ENCODE measurements at regions not wholly inside any gene's neighbourhood (a gene's known extent, or its start where the extent isn't known, plus 50 kb on each side); places are given as distances from the start of the nearest gene placed in this dataset.

DNA sequence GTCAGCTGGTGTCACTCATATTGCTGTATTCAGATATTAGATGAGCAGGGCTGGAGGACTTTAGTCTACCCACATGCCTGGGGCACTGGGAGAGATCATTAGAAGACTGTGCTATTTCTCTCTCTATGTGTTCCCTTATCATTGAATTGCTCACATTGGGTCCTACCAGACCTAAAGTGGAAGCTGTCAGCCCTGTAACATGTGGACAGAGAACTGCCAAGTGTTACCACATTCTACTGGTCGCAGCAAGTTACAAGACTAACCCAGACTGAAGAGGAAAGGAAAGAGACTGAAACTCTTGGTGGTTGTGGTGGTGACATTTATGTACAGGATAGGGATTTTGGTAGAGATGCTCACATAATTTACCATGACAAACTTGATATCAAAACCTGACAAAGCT is 627.1 kb upstream of the FZD8 start:
- TF ChIP-seq CTCF (IDR thresholded peaks at IDR 0.05; ENCODE audit: control insufficient read depth, insufficient read depth, low read depth, low read length, missing control alignments): no peak
- H3K4me3 ChIP-seq (ENCODE audit: control insufficient read depth, low read depth, low read length): no peak overlapping the region
- DNase-seq (ENCODE audit: low read depth): no peak

DNA sequence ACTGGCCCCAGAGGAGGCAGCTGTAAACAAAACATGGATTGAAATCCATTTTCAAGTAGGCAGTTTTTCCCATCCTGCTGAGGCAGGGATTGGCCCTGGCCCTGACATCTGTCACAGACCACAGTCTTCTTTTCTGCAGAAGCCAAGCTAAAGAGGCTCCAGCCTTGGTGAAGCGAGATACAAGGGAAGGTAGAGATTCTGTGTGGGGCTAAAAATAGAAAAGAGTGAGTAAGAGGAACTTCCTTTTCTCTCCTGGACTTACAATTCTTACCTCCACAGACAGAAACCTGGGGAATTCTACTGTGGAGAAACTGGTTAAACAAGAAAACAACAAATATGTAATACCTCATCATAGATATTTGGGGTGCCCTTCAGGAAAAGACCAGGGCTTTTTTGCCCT is 624.8 kb upstream of the FZD8 start:
- TF ChIP-seq CTCF (IDR thresholded peaks at IDR 0.05; ENCODE audit: control insufficient read depth, insufficient read depth, low read depth, low read length, missing control alignments): no peak
- no peak for DNase-seq (ENCODE audit: low read depth)
- no peak overlapping the region for H3K4me3 ChIP-seq (ENCODE audit: control insufficient read depth, low read depth, low read length)

- DNase-seq (ENCODE audit: low read depth): no peak
- TF ChIP-seq CTCF (IDR thresholded peaks at IDR 0.05; ENCODE audit: control insufficient read depth, insufficient read depth, low read depth, low read length, missing control alignments): no peak
These were observed 623.6 kb upstream of the FZD8 start for GRCh38 chr10:36265741-36266140.

DNA sequence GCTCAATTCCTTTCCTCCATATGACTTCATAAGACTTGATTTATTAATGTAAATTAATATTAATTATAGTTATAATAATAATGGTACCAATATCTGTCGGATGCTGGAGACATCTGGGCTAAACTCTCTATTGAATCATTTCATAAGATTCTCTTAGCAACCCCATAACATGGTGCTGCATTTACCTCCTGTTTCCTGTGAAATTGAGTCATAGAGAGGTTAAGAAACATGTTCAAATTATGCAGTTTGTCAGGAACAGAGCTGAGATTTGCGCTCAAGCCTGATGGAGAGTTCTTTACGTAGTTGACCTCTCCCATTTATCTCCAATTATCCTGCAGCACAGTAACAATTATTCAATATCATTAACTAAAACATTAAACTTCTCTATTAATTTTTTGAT is 621.8 kb upstream of the FZD8 start:
- no peak overlapping the region for H3K4me3 ChIP-seq (ENCODE audit: control insufficient read depth, low read depth, low read length)
- DNase-seq (ENCODE audit: low read depth): no peak
- no peak for TF ChIP-seq CTCF (IDR thresholded peaks at IDR 0.05; ENCODE audit: control insufficient read depth, insufficient read depth, low read depth, low read length, missing control alignments)

More at GRCh38 chr10:36265741-36266140, 623.6 kb upstream of the FZD8 start:
- H3K4me3 ChIP-seq (ENCODE audit: control insufficient read depth, low read depth, low read length): no peak overlapping the region

GRCh38 chr10:36256948-36257356 is 614.9 kb upstream of the FZD8 start:
- no peak overlapping the region for H3K4me3 ChIP-seq (ENCODE audit: control insufficient read depth, low read depth, low read length)
- DNase-seq (ENCODE audit: low read depth): peak; percentile 73

DNA sequence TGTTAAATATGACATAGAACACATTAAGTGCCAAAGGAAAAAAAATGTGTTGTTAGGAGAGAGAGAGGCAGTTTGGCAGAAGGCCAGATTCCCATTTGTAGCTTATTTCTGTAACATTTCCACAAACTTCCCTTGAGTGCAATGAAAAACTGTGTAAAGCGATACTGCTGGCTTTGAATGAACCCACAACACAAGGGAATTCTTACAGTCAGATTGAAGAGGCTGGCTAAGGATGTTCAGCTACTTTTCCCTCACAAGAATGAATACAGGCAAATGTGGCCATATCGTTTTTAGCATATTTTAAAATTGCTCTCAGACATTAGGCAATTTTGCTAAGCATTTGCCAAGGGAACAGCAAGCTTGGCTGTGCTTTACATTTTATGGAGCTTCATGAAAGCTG is 614.1 kb upstream of the FZD8 start:
- no peak overlapping the region for H3K4me3 ChIP-seq (ENCODE audit: control insufficient read depth, low read depth, low read length)
- no peak for DNase-seq (ENCODE audit: low read depth)
- no peak for TF ChIP-seq CTCF (IDR thresholded peaks at IDR 0.05; ENCODE audit: control insufficient read depth, insufficient read depth, low read depth, low read length, missing control alignments)

More at GRCh38 chr10:36256948-36257356, 614.9 kb upstream of the FZD8 start:
- TF ChIP-seq CTCF (IDR thresholded peaks at IDR 0.05; ENCODE audit: control insufficient read depth, insufficient read depth, low read depth, low read length, missing control alignments): no peak

DNA sequence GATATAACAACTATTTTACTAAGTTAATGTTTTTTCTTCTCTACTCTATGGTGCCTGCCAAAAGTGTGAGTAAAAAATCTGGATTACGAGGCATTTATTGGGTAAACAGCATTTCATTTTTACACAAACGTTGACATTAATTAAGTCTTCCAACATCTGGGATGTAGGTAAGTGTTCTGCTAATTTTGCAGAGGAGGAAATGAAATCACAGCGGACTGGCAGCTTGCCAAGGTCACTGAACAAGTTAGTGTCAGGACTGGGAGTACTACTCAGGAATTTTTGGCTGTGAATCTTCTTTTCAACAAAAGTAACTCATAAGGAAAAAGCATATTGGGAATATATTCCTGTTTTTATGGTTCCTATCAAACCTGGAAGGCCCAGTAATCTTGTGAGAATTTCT is 612.1 kb upstream of the FZD8 start:
- no peak for DNase-seq (ENCODE audit: low read depth)
- no peak for TF ChIP-seq CTCF (IDR thresholded peaks at IDR 0.05; ENCODE audit: control insufficient read depth, insufficient read depth, low read depth, low read length, missing control alignments)

More for the DNA sequence above, 612.1 kb upstream of the FZD8 start:
- H3K4me3 ChIP-seq (ENCODE audit: control insufficient read depth, low read depth, low read length): no peak overlapping the region
